GM18868 (cell line): ENCODE measurements at regions not wholly inside any gene's neighbourhood (a gene's known extent, or its start where the extent isn't known, plus 50 kb on each side); places are given as distances from the start of the nearest gene placed in this dataset.

Source experiments
- ATAC-seq: cut with Tn5 transposase; IDR thresholded peaks from one replicate; pipeline ENCODE4 v1.9.1; 2021; ENCODE audit warnings: mild to moderate bottlenecking, moderate library complexity; ENCODE audit not compliant: unreplicated experiment

DNA sequence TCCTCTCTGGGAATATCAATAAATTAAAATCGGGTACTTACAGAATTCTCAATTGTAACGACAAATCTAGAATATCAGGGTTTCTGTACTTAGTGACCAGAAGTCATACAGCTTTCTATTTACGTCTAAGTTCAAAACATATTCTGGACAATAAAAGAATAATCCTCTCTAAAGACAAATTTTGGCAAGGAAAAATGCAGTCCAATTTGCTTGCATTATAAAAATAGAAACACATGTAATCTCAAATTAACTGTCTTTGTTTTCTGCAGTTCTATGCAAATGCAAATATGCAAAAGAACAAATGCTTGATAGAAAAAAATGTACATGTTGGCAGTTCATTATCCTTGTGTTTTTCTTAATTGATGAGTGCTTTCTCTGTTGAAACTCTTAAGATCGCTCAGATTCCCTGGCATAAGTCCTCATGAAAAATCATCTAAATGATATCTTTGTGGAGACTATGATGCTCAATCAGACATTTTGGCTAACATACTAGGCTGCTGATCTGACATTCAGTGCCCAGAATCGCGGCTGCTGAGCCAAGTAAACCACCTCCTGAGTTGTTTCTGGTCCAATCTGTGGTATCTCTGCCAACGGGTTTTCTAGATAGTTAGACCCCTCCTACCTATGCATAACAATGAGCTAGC lies 990.1 kb upstream of the C9orf72 start:
- no peak for ATAC-seq

DNA sequence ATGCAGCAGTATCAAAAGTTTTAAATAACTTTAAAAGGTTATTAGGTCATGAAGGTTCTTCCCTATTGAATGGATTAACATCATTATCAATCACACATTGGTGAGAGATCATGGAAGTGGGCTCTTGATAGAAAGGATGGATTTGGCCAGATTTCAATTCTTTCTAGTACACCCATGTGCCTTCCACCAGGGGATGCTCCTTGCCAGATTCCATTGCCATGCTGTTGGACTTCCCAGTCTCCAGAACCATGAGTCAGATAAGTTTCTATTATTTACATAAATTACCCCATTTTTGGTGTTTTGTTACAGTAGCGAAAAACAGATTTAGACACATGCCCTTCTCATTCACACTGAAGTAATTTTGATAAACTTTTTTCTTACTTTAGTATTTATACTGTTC lies 1010.6 kb upstream of the C9orf72 start:
- ATAC-seq = no peak

DNA sequence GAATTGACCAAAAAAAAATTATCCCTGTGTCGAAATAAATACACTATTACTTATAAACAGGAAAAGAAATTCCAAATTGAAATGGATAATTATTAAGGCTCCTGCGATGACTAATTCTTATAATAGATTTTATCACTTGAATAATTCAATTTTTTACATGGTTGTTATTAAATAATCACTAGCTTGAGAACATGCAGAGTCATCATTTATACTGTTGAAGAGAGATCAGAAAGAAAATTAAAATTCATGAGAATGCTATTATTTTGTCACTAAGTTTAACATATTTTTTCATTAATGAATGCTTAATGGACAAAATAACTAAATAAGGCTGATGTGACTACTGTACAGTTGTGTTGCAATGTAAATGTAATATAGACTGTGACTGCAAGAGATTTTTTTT lies 1011.3 kb upstream of the C9orf72 start:
- no peak for ATAC-seq

DNA sequence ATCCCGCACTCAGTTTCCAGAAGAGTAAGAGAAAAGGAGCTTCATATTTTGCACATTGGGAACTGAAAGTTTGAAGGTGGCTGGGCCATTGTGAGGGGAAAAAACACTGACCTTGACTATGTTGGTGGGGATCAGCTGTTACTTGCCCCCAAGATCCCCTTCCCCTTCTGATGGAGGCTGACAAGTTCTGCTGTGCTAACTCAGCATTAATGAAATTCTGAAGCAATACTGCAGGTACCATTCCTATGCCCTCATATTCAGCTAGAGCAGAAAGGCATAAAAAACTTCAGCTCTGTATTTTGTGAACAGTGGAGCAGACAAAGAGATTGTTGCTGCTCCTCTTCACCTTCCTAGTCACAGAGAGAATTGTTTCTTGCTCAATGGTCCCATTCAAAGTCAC lies 1013.8 kb upstream of the C9orf72 start:
- ATAC-seq = no peak

DNA sequence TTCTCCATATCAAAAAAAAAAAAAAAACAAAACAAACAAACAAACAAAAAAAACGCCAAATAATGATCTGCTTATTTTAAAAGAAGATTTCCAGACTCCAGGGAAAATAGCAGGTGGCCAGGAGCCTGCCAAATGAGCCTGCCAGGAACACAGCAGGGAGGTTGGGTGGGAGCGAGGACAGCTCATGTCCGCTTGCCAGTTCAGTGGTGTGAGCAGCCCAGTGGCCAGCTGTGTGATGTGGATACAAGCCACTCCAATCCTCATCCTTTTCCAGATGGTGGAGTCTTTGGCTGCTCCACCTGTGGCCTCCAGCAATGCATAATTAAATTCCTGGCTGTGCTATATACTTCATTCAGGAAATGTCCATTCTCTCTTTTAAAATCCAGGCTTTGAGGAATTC lies 1025.1 kb upstream of the C9orf72 start:
- ATAC-seq = no peak

DNA sequence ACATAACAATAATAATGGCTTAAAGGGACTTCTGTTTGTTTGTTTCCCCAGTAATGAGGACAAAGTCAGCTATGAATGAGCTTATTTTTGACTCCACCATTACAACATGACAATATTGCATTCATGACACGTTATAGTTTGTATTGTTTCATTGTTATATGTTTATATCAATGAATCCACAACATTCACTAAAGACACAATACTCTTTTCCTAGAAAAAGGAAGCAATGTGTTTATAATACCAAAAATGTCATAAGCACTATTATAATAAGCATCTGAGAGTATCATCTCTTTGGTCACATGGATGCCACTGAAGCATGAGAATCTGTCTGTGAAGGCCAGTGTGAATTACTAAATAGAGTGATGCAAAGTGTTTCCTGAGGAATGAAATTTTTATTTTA lies 1026.9 kb upstream of the C9orf72 start:
- ATAC-seq = no peak

DNA sequence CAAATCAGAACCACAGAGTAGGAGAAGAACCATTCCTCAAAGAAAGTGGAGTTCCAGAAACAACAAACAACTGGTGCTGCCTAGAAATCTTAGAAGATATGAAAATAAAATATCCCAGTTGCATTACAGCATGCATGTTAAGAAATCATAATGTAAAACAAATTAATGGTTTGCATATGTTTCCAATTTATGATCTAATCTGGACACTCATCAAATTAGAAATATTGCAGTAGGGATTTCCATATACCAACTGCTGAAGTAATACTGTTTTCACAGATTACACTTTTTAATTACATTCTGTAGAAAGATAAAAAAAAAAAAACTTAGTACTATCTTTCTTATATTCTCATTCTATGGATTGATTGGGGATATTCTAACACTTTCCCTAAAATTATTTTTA lies 1034.6 kb upstream of the C9orf72 start:
- no peak for ATAC-seq

DNA sequence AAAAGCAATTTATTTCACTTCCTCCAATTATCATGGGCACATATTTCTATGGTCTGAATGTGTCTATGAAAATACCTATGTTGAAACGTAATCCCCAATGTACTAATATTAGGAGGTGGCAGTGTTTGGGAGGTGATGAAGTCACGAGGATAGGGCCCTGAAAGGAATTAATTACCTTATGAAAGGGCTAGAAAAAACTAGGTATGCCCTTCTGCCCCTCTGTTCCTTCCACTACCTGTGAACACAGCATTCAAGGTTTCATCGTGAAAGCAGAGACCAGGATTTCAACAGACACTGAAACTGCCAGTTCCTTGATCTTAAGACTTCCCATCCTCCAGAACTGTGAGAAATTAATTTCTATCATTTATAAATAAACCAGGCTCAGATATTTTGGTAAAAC lies 1037.1 kb upstream of the C9orf72 start:
- no peak for ATAC-seq

DNA sequence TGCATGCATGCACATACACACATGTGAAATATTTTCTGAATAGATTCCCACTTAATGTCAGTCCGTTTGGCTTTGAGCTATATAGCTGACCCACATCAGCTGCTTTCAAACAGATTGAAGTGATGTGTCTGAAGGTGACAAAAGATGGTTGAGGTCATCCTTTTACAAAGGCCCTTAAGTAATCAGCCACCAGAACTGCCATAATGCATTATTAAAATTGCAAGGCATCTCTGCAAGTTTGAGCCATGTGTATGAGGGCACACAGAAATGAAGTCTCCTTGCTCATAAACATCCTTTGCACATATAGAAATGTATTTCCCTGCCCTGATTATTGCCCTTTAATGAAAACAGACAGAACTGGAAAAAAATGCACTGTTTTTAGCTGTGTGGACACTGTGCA lies 1043.0 kb upstream of the C9orf72 start:
- no peak for ATAC-seq

DNA sequence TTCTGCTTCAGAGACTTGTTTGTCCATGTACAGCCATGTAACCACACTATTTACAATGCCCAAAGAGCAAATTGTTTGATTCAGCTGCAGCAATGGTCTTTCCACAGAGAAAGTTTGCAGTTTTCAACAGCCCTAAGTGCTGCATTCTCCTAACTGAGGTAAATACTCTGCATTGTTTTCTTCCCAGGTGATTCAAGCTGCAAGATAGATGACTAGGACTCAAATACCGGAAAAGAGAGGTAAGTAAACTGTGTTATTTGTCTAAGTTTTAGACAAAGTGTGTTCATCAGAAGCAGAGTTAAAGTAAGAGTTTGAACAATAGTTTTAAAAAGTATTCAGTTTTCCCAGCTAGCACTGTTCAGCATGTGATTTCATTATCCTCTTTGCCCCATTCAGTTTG lies 1046.7 kb upstream of the C9orf72 start:
- ATAC-seq = no peak

DNA sequence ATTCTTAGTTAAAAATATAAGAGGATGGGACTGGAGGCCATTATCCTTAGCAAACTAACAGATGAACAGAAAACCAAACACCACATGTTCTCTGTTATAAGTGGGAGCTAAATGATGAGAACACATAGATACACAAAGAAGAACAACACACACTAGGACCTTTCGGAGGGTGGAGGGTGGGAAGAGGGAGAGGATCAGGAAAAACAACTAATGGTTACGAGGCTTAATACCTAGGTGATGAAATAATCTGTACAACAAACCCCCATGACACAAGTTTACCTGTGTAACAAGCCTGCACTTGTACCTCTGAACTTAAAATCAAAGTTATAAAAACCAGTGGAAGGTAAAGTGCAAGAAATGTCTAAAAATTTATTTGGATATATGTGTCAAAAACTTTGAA lies 1047.4 kb upstream of the C9orf72 start:
- no peak for ATAC-seq

DNA sequence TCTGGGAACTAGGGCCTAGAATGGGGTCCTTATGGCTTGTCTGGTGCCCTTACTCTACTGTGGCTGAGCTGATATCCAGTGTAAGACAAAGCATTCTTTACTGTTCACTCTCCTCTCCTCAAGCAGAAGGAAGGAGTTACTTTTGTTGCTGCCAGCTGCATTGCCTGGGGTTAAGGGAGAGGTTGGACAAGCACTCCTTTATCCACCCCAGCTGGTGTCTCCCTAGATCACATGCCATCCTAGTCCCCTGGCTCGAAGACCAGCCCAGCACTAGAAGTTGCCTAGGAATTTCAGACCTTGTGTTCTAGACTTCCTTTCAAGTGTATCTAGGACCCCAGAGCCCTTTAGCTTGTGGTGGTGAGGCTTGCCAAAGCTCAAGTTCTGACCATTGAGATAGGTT lies 1051.5 kb upstream of the C9orf72 start:
- ATAC-seq = no peak

DNA sequence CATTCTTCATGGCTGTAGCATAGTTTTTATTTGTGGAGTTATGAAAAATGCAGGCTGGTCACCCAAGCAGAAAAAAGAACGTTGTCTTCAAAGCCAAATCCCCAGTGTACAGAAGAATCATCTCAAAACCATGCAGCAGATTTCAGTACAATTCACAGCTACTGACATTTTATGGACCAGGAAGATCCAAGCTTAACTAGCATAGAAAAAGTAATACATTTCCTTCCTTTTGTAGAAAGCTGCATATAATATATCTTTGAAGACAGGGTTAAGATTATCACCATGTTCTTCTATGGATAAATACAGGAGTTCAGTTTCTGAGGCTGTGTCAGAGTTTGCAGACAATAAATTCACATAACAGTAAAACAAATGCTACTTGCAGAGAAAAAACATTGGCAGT lies 1054.8 kb upstream of the C9orf72 start:
- ATAC-seq = no peak

DNA sequence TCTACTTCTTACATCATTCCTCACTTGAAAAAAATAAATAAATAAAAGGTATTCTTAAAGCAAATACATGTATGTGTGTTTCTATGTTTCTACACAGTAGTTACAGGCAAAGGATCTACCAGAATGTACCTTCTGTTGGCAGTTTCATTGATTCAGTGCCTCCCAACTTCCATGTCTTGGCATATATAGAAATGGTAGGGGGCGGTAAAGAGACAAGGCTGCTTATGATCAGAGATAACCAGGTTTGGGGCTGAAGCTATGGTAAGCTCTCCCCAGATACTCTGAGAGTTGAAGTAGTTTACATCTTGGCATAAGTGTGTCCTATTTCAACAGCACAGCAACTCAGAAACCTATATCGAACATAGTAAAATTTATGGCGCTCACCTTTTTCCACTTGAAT lies 1075.4 kb upstream of the C9orf72 start:
- ATAC-seq = no peak

DNA sequence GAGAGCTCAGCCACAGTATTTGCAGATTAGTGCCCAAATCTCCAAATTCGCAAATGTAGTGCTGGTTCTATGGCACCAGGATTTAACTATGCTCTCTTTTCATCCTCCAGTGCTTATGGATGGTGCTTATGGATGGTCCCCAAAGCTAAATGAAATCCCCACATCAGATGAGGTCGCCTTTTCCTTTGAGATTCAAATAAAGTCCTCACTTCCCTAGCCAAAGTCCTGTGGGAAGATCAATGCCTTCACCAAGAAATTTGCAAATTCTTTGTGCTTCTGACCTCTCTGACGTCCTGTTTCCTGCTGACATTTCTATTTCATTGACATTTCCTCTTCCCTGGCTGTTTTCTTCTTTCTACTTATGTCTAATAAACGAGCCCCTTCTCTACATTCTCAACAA lies 1077.0 kb upstream of the C9orf72 start:
- ATAC-seq = no peak

DNA sequence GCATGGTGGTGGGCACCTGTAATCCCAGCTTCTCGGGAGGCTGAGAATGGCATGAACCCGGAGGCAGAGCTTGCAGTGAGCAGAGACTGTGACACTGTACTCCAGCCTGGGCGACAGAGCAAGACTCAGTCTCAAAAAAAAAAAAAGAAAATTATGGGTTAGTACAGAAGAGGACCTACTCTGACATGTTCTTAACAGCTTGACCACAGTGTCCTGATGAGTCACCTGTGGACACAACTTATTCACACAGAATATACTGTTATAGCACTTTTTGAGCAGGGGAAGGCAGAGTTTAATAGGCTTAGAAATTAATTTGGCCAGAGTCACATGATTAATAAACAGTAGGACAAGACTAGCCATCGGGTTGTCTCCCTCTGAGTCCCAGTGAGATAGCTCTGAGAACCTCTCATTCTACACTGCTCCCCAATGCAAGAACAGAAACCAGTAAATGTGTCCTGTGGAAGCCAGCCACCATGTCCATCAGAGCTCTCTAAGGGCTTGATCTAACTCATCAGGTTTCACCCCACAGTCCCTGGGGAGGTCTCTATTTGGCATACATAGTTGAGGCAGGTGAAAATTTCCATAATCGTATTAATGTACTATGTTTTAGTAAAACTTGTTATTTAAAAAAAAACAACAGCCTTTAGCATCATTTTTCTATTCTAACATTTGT lies 1077.9 kb upstream of the C9orf72 start:
- no peak for ATAC-seq

DNA sequence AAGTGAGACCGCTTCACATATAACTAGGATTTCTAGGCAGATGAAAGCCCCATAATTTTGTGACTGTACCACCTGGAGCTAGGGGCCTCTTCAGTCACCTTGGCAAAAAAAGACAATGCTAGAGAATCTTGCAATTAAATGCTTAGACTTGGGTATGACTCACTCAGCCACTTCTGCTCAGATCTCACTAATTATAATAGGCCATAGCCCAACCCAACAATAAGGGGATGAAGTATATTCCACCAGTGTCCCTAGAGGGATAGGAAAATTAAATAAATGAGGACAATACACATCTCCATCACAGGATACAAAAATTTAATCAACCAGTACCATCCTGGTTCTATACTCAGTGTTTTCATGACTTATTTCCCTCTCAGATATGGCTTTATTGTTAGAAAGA lies 1079.9 kb upstream of the C9orf72 start:
- no peak for ATAC-seq

DNA sequence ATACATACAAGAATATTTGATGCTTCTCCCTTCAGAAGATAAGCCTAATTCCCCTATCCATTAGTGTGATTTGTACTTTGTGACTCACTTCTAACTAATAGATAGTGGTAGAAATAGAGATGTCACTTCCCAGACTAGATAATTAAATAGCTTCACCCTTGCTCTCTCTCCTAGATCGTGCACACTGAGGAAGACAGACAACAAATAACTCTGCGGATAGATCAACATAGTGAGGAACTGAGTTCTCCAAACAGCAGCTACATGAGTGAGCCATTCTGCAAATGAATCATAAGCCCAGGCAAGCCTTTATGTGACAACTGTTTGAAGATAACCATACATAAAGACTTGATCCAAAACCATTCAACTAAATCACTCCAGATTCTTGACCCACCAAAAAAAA lies 1083.4 kb upstream of the C9orf72 start:
- no peak for ATAC-seq

DNA sequence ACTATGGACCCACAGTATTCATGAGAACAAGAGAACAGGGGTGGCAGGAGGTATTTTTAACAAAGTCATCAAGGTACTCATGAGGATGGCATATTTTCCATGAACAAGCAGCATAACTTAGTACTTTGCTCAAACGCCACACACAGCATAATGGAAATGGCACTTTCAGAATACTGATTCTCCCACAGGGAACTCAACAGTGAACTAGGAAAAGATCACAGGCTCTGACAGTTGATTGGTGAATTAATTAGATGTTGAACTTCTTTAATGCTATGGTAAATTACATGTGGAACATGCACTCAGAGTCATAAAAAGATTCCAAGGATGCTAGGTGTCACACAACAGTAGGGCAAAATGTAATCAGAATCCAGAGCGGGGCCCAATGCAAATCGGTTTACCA lies 1088.6 kb upstream of the C9orf72 start:
- no peak for ATAC-seq

DNA sequence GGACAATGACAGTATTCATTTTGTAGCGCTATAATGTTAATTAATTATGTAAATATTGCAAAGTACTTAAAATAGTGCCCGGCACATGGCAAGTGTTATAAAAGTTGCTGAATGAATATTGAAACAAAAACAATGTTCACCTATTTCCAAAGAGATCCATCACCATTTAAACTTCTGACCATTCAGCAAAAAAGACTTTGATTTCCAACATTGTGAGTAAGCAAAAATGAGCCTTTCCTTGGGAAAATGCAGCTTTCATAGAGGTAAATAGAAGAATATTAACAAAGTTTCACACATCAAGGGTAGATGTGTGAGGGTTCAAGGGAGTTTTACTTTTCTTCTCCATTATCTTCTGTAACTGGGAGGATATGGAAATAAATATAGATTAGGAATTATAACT lies 1089.4 kb upstream of the C9orf72 start:
- no peak for ATAC-seq

DNA sequence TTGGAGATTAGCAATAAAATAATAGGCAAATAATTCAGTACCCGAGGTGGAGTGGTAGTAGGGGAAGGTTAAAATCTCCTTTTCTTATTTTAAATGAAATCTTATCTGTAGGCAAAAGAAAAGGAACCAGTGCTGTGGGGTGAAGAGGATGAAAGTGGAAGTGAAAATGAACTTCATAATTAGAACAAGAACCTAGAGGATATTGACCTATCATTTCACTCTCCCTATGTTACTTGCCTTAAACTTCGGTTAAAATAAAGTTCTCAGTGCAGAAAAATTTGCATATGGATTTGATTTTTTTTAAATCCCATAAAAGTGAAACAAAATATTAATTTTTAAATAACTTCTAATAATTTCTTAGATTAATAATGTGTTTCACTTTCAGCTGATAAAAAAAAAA lies 1094.9 kb upstream of the C9orf72 start:
- peak; percentile 95 for ATAC-seq

DNA sequence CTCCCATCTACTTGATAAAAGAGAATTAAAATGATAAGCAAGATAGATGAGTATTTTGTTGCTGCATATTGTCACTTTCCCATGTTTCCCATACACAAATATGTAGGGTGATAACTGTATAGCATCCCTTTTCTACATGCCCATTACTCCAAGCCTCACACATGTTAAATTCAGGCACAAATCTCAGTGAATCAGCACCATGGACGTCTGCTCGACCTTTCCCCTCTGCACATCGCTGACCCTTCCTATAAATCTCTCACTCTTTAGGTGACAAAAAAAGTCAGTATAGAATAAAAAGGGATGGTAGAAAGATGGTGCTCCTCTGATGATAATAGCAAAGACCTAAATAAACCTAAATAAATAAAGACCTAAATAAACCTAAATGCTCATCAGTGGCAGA lies 1097.7 kb upstream of the C9orf72 start:
- ATAC-seq = no peak

DNA sequence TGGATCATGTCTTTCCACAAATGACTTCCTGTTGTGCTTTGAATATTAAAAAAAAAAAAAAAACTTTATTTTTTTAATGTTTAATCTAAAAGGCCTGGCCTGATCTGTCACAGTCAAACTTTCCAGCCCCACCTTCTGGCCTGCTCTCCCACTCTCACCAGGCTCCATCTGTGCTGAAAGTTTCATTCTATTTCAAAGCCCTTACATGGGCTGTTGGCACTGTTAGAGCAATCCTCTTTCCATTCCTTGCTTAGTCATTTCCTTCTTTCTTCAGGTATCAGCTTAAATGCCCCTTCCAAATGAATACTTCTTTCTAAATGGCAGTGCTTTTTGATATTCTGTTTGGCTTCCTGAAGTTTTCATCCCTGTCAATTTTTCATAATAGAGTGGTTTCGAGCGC lies 1104.8 kb upstream of the C9orf72 start:
- ATAC-seq = no peak
